ENCODE measurements at regions not wholly inside any gene's neighbourhood (a gene's known extent, or its start where the extent isn't known, plus 50 kb on each side); places are given as distances from the start of the nearest gene placed in this dataset.

DNA sequence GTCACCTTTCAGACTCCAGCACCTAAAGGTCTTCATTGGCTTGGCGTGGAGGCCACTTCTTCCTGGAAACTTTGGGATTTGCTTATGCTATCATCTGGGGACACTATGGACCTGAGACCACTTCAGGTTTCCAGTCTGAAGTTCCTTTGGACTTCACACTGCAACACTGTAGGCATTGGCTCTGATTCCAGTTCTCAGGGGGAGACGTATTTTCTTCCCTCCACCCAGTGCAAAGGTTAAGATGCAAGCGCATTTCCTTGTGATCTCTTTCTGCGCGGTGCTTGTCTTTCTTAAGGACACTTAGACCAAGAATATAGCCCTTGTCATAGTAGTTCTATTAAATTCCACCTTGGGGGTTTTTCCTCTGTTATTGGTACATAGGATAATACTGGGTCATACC, 299.8 kb downstream of the TSHZ3 start:
- Histone ChIP-seq H3K4me2 (no peak overlapping the region), H3K27me3 (ENCODE audit: insufficient read depth) (no peaks in the 10 kb centered on the region)

More for the DNA sequence above, 299.8 kb downstream of the TSHZ3 start:
- ATAC-seq (no peak), DNase-seq (ENCODE audit: low spot score) (no peak)
- Histone ChIP-seq H2AFZ (no peak overlapping the region), H3K4me1 (ENCODE audit: insufficient read depth) (no peaks in the 10 kb centered on the region), H3K4me3 (no peak overlapping the region), H3K36me3 (ENCODE audit: insufficient read depth) (no peaks in the 10 kb centered on the region), H3K27ac (ENCODE audit: low read depth) (no peak overlapping the region), H3K79me2 (replicated peaks; ENCODE audit: insufficient read depth) (no peaks in the 10 kb centered on the region), H4K20me1 (replicated peaks; ENCODE audit: insufficient read depth) (no peaks in the 10 kb centered on the region), H3K9me2 (ENCODE audit: insufficient read depth) (peaks cover 6% of the 10 kb centered on the region), H3F3A (replicated peaks; ENCODE audit: low read depth) (no peaks in the 10 kb centered on the region)
- no peak overlapping the region for H3K4me3 Mint-ChIP-seq
- no peaks in the 10 kb centered on the region for H3K9me3 Mint-ChIP-seq
- H3K27ac Mint-ChIP-seq, result no peak overlapping the region
- no peaks in the 10 kb centered on the region for H3K4me1 Mint-ChIP-seq
- no peaks in the 10 kb centered on the region for H3K36me3 Mint-ChIP-seq (ENCODE audit: low read depth)
- H3K27me3 Mint-ChIP-seq (ENCODE audit: insufficient read depth, low read depth, poor library complexity), result no peaks in the 10 kb centered on the region
- TF ChIP-seq JUNB (IDR thresholded peaks at IDR 0.05; ENCODE audit: unreplicated experiment) (no peak), CREB1 (CRISPR knock-in tag; IDR thresholded peaks at IDR 0.05; ENCODE audit: low read depth) (no peak), ZNF114 (CRISPR knock-in tag; IDR thresholded peaks at IDR 0.05) (no peak), CTCF (conservative IDR thresholded peaks at IDR 0.05; ENCODE audit: low read depth in 2 of 2) (no peak), EZH2 (IDR thresholded peaks at IDR 0.05; ENCODE audit: low read depth, unreplicated experiment) (no peak), POLR2AphosphoS5 (IDR thresholded peaks at IDR 0.05; ENCODE audit: low read depth) (no peak), STAT1 (IDR thresholded peaks at IDR 0.05; ENCODE audit: unreplicated experiment) (no peak), EZH2phosphoT487 (IDR thresholded peaks at IDR 0.05; ENCODE audit: unreplicated experiment) (no peak), ZNF331 (CRISPR knock-in tag; IDR thresholded peaks at IDR 0.05; ENCODE audit: low read depth) (no peak), NANOG (IDR thresholded peaks at IDR 0.05; ENCODE audit: borderline replicate concordance) (no peak)
- TF ChIP-seq, protein P1, sequence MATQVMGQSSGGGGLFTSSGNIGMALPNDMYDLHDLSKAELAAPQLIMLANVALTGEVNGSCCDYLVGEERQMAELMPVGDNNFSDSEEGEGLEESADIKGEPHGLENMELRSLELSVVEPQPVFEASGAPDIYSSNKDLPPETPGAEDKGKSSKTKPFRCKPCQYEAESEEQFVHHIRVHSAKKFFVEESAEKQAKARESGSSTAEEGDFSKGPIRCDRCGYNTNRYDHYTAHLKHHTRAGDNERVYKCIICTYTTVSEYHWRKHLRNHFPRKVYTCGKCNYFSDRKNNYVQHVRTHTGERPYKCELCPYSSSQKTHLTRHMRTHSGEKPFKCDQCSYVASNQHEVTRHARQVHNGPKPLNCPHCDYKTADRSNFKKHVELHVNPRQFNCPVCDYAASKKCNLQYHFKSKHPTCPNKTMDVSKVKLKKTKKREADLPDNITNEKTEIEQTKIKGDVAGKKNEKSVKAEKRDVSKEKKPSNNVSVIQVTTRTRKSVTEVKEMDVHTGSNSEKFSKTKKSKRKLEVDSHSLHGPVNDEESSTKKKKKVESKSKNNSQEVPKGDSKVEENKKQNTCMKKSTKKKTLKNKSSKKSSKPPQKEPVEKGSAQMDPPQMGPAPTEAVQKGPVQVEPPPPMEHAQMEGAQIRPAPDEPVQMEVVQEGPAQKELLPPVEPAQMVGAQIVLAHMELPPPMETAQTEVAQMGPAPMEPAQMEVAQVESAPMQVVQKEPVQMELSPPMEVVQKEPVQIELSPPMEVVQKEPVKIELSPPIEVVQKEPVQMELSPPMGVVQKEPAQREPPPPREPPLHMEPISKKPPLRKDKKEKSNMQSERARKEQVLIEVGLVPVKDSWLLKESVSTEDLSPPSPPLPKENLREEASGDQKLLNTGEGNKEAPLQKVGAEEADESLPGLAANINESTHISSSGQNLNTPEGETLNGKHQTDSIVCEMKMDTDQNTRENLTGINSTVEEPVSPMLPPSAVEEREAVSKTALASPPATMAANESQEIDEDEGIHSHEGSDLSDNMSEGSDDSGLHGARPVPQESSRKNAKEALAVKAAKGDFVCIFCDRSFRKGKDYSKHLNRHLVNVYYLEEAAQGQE (IDR thresholded peaks at IDR 0.05; ENCODE audit: unreplicated experiment), result no peak
- TF ChIP-seq, protein P2, sequence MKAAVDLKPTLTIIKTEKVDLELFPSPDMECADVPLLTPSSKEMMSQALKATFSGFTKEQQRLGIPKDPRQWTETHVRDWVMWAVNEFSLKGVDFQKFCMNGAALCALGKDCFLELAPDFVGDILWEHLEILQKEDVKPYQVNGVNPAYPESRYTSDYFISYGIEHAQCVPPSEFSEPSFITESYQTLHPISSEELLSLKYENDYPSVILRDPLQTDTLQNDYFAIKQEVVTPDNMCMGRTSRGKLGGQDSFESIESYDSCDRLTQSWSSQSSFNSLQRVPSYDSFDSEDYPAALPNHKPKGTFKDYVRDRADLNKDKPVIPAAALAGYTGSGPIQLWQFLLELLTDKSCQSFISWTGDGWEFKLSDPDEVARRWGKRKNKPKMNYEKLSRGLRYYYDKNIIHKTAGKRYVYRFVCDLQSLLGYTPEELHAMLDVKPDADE (IDR thresholded peaks at IDR 0.05), result no peak
- TF ChIP-seq, protein P3, sequence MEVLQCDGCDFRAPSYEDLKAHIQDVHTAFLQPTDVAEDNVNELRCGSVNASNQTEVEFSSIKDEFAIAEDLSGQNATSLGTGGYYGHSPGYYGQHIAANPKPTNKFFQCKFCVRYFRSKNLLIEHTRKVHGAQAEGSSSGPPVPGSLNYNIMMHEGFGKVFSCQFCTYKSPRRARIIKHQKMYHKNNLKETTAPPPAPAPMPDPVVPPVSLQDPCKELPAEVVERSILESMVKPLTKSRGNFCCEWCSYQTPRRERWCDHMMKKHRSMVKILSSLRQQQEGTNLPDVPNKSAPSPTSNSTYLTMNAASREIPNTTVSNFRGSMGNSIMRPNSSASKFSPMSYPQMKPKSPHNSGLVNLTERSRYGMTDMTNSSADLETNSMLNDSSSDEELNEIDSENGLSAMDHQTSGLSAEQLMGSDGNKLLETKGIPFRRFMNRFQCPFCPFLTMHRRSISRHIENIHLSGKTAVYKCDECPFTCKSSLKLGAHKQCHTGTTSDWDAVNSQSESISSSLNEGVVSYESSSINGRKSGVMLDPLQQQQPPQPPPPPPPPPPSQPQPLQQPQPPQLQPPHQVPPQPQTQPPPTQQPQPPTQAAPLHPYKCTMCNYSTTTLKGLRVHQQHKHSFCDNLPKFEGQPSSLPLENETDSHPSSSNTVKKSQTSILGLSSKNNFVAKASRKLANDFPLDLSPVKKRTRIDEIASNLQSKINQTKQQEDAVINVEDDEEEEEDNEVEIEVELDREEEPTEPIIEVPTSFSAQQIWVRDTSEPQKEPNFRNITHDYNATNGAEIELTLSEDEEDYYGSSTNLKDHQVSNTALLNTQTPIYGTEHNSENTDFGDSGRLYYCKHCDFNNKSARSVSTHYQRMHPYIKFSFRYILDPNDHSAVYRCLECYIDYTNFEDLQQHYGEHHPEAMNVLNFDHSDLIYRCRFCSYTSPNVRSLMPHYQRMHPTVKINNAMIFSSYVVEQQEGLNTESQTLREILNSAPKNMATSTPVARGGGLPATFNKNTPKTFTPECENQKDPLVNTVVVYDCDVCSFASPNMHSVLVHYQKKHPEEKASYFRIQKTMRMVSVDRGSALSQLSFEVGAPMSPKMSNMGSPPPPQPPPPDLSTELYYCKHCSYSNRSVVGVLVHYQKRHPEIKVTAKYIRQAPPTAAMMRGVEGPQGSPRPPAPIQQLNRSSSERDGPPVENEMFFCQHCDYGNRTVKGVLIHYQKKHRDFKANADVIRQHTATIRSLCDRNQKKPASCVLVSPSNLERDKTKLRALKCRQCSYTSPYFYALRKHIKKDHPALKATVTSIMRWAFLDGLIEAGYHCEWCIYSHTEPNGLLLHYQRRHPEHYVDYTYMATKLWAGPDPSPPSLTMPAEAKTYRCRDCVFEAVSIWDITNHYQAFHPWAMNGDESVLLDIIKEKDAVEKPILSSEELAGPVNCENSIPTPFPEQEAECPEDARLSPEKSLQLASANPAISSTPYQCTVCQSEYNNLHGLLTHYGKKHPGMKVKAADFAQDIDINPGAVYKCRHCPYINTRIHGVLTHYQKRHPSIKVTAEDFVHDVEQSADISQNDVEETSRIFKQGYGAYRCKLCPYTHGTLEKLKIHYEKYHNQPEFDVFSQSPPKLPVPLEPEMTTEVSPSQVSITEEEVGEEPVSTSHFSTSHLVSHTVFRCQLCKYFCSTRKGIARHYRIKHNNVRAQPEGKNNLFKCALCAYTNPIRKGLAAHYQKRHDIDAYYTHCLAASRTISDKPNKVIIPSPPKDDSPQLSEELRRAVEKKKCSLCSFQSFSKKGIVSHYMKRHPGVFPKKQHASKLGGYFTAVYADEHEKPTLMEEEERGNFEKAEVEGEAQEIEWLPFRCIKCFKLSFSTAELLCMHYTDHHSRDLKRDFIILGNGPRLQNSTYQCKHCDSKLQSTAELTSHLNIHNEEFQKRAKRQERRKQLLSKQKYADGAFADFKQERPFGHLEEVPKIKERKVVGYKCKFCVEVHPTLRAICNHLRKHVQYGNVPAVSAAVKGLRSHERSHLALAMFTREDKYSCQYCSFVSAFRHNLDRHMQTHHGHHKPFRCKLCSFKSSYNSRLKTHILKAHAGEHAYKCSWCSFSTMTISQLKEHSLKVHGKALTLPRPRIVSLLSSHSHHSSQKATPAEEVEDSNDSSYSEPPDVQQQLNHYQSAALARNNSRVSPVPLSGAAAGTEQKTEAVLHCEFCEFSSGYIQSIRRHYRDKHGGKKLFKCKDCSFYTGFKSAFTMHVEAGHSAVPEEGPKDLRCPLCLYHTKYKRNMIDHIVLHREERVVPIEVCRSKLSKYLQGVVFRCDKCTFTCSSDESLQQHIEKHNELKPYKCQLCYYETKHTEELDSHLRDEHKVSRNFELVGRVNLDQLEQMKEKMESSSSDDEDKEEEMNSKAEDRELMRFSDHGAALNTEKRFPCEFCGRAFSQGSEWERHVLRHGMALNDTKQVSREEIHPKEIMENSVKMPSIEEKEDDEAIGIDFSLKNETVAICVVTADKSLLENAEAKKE (CRISPR knock-in tag; IDR thresholded peaks at IDR 0.05), result no peak
